Upper lobe of left lung (tissue), 4 donors: ENCODE measurements at regions not wholly inside any gene's neighbourhood (a gene's known extent, or its start where the extent isn't known, plus 50 kb on each side); places are given as distances from the start of the nearest gene placed in this dataset.

Experiments
- POLR2A ChIP-seq, 4 donors: fragments of 450-650 bp; IDR thresholded peaks; one replicate each; pipeline ENCODE4 v1.5.1; 2016 to 2017; ENCODE audit warnings: antibody characterized with exemption in 4 of 4, mild to moderate bottlenecking in 2 of 4
- TF ChIP-seq, protein P1 (sequence below), 6 experiments: fragments of 450-650 bp in 4 of 6; fragments of 200-600 bp in 2 of 6; sonication (generic) in 2 of 6; IDR thresholded peaks; one replicate each; pipeline ENCODE4 v1.5.1; 2016 to 2019; ENCODE audit warnings: antibody characterized with exemption in 6 of 6

DNA sequence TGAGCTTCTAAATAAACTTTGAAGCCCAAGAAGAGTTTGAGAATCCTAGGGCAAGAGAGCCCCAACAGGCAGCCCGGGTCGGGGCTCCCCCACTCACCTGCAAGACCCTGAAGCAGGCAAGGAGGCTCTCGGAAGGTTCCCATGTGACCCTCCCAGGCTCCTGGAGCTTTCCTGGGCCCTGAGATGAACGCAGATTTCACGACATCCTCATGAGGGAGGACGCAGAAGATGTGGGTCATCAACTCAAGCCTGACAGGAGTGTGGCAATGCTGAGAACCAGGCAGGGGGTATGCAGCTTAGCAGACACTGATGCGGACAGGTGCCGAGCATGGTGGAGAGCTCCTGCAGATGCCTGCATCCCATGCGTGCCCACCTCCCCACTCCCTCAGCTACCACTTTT is 184.5 kb upstream of the SLC24A3 start:
- TF ChIP-seq, protein P1, sequence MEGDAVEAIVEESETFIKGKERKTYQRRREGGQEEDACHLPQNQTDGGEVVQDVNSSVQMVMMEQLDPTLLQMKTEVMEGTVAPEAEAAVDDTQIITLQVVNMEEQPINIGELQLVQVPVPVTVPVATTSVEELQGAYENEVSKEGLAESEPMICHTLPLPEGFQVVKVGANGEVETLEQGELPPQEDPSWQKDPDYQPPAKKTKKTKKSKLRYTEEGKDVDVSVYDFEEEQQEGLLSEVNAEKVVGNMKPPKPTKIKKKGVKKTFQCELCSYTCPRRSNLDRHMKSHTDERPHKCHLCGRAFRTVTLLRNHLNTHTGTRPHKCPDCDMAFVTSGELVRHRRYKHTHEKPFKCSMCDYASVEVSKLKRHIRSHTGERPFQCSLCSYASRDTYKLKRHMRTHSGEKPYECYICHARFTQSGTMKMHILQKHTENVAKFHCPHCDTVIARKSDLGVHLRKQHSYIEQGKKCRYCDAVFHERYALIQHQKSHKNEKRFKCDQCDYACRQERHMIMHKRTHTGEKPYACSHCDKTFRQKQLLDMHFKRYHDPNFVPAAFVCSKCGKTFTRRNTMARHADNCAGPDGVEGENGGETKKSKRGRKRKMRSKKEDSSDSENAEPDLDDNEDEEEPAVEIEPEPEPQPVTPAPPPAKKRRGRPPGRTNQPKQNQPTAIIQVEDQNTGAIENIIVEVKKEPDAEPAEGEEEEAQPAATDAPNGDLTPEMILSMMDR (IDR thresholded peaks at IDR 0.05): no peak
- no peak for TF ChIP-seq POLR2A (IDR thresholded peaks at IDR 0.05)
